ENCODE measurements at regions not wholly inside any gene's neighbourhood (a gene's known extent, or its start where the extent isn't known, plus 50 kb on each side); places are given as distances from the start of the nearest gene placed in this dataset.
A peak's percentile ranks its signal among the peaks of the same experiment; 100 is the strongest.

DNA sequence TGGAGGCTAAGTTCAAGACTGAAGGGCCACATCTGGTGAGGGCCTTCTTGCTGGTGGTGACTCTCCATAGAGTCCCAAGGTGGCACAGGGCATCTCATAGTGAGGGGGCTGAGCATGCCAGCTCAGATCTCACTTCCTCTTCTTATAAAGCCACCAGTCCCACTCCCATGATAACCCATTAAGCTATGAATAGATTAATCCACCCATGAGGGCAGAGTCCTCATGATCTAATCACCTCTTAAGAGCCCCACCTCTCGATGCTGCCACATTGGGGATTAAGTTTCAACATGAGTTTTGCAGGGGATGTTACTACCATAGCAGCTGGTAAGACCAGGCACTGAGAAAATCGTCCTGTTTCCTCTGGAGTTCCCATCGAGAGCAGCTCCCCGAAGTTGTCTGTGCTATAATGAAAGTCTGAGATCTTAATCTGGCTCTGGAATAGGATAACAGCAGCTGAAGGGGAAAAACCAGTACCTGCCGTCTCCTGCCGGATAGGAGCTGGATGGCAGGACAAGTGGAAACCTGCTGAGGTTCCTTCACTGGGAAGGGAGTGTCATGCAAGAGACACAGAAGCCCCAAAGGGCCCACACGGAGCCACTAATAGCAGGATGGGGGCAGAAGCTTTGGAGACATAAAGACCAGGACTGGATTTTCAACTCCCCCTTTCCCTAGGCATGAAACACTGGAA, 79.5 kb upstream of the EPHB3 start:
- no peaks in the 10 kb centered on the region for H3K36me3 Mint-ChIP-seq (ENCODE audit: low read depth)
- no peak for DNase-seq (ENCODE audit: low spot score)
- no peak overlapping the region for H3K27ac Mint-ChIP-seq
- intact Hi-C loops (cut with micrococcal nuclease): no loop called here
- H3K4me1 Mint-ChIP-seq (ENCODE audit: low read depth): no peaks in the 10 kb centered on the region
- H3K27me3 Mint-ChIP-seq (ENCODE audit: low read depth): peaks cover 27% of the 10 kb centered on the region
- H3K4me3 Mint-ChIP-seq (ENCODE audit: low read depth): no peak overlapping the region
- no peaks in the 10 kb centered on the region for H3K9me3 Mint-ChIP-seq

DNA sequence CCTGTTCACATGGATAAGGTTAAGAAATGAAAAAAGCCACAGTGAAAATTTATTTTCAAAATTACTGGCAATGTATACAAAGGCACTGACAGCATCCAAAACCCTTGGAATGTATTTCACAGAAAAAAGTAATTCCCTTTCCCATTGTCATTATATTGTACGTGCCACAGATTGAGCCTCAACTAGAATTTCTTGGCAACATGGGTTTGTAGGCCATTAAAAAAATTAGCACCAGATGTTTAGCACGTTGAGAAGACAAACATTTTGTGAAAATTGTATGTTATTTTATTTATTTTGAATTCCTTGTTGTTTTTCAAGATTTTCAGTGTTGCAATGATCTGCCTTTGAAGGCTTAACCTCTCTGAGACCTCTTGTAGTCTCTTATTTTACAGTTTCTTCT, 76.3 kb upstream of the EPHB3 start:
- no peaks in the 10 kb centered on the region for H3K4me1 Mint-ChIP-seq (ENCODE audit: low read depth)
- DNase-seq (ENCODE audit: low spot score): no peak

DNA sequence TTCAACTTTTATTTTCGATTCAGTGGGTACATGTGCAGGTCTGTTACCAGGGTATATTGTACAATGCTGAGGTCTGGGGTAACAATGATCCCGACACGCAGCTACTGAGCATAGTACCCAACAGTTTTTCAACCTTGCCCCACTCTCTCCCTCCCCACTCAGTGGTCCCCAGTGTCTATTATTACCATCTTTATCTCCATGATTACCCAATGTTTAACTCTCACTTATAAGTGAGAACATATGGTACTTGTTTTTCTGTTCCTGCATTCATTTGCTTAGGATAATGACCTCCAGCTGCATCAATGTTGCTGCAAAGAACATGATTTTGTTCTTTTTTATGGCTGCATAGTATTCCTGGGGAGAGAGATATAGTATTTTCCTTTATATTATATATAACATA, 75.7 kb upstream of the EPHB3 start:
- Mint-ChIP-seq H3K4me3 (ENCODE audit: low read depth) (no peak overlapping the region), H3K36me3 (ENCODE audit: low read depth) (no peaks in the 10 kb centered on the region), H3K27me3 (ENCODE audit: low read depth) (peaks cover 38% of the 10 kb centered on the region), H3K27ac (no peak overlapping the region), H3K9me3 (no peaks in the 10 kb centered on the region), H3K4me1 (ENCODE audit: low read depth) (no peaks in the 10 kb centered on the region)
- intact Hi-C loops (cut with micrococcal nuclease): no loop called here
- no peak for DNase-seq (ENCODE audit: low spot score)

More for the DNA sequence above, 76.3 kb upstream of the EPHB3 start:
- no peak overlapping the region for H3K4me3 Mint-ChIP-seq (ENCODE audit: low read depth)
- no peaks in the 10 kb centered on the region for H3K36me3 Mint-ChIP-seq (ENCODE audit: low read depth)
- peaks cover 36% of the 10 kb centered on the region for H3K27me3 Mint-ChIP-seq (ENCODE audit: low read depth)
- H3K27ac Mint-ChIP-seq: no peak overlapping the region
- intact Hi-C loops (cut with micrococcal nuclease): no loop called here
- H3K9me3 Mint-ChIP-seq: no peaks in the 10 kb centered on the region

DNA sequence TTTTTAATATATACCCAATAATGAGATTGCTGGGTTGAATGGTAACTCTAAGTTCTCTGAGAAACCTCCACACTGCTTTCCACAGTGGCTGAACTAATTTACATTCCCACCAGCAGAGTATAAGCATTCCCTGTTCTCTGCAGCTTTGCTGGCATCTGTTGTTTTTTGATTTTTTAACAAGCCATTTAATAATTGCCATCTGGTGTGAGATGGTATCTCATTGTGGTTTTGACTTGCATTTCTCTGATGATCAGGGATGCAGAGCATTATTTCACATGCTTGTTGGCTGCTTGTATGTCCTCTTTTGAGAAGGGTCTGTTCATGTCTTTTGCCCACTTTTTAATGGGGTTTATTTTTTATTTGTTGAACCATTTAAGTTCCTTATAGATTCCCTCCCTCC, 75.0 kb upstream of the EPHB3 start:
- DNase-seq (ENCODE audit: low spot score): no peak
- peaks cover 38% of the 10 kb centered on the region for H3K27me3 Mint-ChIP-seq (ENCODE audit: low read depth)
- H3K27ac Mint-ChIP-seq: no peak overlapping the region
- H3K9me3 Mint-ChIP-seq: no peaks in the 10 kb centered on the region
- H3K4me1 Mint-ChIP-seq (ENCODE audit: low read depth): no peaks in the 10 kb centered on the region
- H3K36me3 Mint-ChIP-seq (ENCODE audit: low read depth): no peaks in the 10 kb centered on the region
- intact Hi-C loops (cut with micrococcal nuclease): no loop called here
- no peak overlapping the region for H3K4me3 Mint-ChIP-seq (ENCODE audit: low read depth)

DNA sequence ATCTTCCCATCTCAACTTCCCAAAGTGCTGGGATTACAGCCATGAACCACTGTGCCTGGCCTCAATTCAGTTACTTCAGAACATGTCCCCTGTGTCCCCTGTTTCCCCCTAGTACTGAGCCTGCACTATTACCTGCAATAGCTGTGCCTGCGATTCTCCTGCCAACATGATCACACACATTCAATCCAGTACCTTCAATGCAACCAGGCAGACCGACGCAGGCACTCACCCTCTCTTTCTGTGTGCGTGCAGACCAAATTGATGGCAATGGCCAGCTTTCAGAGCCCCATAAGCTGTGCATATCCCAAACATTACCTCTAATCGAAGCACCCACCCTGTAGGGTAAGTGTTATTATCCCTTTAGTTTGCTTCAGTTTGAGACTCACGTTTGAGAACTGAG, 73.0 kb upstream of the EPHB3 start:
- peaks cover 4% of the 10 kb centered on the region for H3K4me1 Mint-ChIP-seq (ENCODE audit: low read depth)
- intact Hi-C loops (cut with micrococcal nuclease): no loop called here
- H3K9me3 Mint-ChIP-seq: no peaks in the 10 kb centered on the region
- H3K27me3 Mint-ChIP-seq (ENCODE audit: low read depth): peaks cover 52% of the 10 kb centered on the region
- H3K27ac Mint-ChIP-seq: no peak overlapping the region
- H3K4me3 Mint-ChIP-seq (ENCODE audit: low read depth): no peak overlapping the region
- DNase-seq (ENCODE audit: low spot score): no peak
- H3K36me3 Mint-ChIP-seq (ENCODE audit: low read depth): no peaks in the 10 kb centered on the region

DNA sequence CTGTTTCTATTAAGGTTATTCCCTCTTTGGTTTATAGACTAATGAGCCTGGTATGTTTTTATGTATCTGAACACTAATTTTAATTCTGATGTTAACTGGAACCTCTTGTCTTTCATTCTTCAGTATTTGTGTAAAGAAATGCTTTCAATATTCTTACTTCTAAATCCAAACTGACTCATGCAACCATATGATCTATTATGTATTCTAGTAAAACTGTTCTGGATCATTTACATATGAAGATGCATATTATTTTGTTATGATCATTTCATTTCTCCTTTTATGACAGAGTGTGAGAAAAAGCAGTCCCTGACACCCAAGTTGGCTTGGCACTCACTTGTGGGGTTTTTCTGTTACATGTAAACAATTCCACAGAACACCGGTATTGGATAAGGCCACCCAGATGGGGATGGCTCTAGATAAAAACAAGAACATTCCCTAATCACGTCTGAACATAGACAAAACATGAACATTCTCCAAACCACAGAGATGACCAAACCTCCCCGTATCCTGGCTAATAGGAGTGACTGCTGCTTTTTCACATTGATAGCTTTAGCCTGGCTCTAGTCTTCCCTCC, 72.2 kb upstream of the EPHB3 start:
- no peaks in the 10 kb centered on the region for H3K9me3 Mint-ChIP-seq
- no peak overlapping the region for H3K4me3 Mint-ChIP-seq (ENCODE audit: low read depth)
- intact Hi-C loops (cut with micrococcal nuclease): no loop called here
- H3K27me3 Mint-ChIP-seq (ENCODE audit: low read depth): peaks cover 59% of the 10 kb centered on the region
- DNase-seq (ENCODE audit: low spot score): no peak
- no peaks in the 10 kb centered on the region for H3K36me3 Mint-ChIP-seq (ENCODE audit: low read depth)
- no peak overlapping the region for H3K27ac Mint-ChIP-seq
- H3K4me1 Mint-ChIP-seq (ENCODE audit: low read depth): peaks cover 4% of the 10 kb centered on the region

DNA sequence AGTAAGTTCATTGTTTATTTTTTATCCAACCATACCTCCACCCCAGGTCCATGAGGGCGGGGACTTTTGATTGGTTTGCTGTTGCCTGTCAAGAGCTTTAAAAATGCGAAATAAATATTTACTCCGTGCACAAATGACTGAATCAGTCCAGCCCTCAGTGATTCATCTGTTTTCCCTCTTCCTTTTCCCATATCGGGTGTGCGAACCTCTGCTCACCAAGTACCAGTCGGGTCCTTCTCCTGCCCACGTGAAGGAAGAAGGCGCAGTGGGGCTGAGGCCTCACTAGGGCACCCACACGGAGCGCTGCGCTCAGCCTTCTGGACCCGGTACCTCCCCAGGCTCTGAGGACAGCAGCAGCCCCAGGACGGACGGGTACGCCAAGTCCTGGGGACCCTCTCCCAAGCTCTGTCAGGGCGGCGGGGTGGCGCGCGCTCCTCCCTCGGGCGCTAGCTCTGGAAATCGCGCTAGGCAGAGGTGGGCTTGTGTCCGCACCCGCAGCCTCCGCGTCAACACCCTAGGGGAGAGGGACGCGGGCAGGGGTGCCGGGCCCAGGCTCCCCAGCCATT, 70.5 kb upstream of the EPHB3 start:
- Mint-ChIP-seq H3K4me1 (ENCODE audit: low read depth) (peaks cover 4% of the 10 kb centered on the region), H3K27me3 (ENCODE audit: low read depth) (peaks cover 58% of the 10 kb centered on the region), H3K4me3 (ENCODE audit: low read depth) (no peak overlapping the region), H3K27ac (no peak overlapping the region), H3K36me3 (ENCODE audit: low read depth) (no peaks in the 10 kb centered on the region), H3K9me3 (no peaks in the 10 kb centered on the region)
- intact Hi-C loops (cut with micrococcal nuclease): no loop called here
- no peak for DNase-seq (ENCODE audit: low spot score)

DNA sequence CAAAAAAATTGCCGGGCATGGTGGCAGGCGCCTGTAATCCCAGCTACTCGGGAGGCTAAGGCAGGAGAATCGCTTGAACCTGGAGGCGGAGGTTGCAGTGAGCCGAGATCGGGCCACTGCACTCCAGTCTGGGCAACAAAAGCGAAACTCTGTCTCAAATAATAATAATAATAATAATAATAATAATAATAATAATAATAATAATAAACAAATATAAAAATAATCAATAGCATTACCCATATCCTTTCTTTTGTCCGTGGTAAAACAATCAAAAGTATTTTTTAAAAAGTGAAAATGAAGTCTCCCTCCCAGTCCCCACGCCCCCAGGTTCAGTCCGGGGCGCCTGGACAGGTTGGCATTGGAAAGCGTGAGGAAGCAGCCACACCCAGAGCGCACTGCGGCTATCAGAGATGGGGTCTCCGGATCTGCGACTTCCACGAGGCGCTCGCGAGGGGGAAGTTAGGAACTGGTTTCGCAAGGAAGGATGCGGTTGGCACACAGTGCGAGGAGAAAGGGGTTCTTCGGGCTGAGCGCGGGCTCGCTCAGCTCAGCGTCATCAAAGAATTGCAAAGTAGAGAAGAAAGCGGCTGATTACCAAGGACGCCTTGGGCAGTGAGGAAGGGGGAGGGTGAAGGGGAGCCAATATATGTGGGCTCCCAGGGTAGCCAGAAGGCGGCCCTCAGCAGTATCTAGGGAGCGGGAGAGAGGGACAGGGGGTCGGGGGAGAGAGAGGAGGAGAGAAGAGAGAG, 69.5 kb upstream of the EPHB3 start:
- Mint-ChIP-seq H3K4me3 (ENCODE audit: low read depth) (peak overlapping the region; percentile 46), H3K27ac (no peak overlapping the region), H3K9me3 (no peaks in the 10 kb centered on the region), H3K27me3 (ENCODE audit: low read depth) (peaks cover 57% of the 10 kb centered on the region), H3K36me3 (ENCODE audit: low read depth) (no peaks in the 10 kb centered on the region), H3K4me1 (ENCODE audit: low read depth) (peaks cover 4% of the 10 kb centered on the region)
- DNase-seq (ENCODE audit: low spot score): no peak
- intact Hi-C loops (cut with micrococcal nuclease): no loop called here

DNA sequence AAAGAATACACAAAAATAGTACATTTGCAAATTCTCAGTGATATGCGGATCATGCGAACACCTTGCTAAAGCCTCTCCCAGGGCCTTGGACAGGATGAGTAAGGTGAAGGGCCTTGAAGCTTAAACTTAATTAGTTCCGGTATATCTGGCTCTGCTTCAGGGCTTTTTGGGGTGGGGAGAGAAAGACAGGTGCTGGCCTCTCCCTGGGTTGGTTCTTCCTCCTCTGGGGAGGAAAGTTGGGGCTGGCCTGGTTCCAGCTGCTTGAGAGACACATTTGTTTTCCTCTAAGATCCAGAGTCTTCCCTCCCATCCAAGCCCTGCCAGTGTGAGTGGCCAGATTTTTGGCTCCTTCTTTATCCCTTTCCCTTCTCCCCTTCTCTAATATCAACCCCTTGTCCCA, 64.7 kb upstream of the EPHB3 start:
- H3K27me3 Mint-ChIP-seq (ENCODE audit: low read depth): peaks cover 41% of the 10 kb centered on the region
- H3K4me3 Mint-ChIP-seq (ENCODE audit: low read depth): no peak overlapping the region
- H3K9me3 Mint-ChIP-seq: no peaks in the 10 kb centered on the region
- intact Hi-C loops (cut with micrococcal nuclease): no loop called here
- H3K27ac Mint-ChIP-seq: no peak overlapping the region
- H3K4me1 Mint-ChIP-seq (ENCODE audit: low read depth): peaks cover 4% of the 10 kb centered on the region
- DNase-seq (ENCODE audit: low spot score): no peak
- no peaks in the 10 kb centered on the region for H3K36me3 Mint-ChIP-seq (ENCODE audit: low read depth)

DNA sequence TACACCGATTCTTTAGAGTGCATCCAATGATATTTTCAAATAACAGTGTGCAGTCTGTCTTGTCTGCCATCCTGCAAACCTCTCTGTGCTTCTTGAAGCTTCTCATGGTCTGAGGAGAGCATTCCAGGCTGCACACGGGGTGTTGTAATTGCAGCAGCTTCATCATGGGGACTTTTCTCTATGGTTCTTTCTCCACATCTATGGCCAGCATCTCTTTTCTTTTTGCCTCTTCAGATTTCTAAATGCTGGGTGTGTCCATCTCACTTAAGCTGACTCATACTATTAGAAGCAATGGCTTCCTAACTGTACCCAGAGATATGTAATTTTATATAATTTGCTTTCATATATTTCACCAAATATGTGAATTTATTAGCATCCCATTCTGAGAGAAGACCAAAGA, 63.8 kb upstream of the EPHB3 start:
- Mint-ChIP-seq H3K9me3 (peaks cover 3% of the 10 kb centered on the region), H3K4me1 (ENCODE audit: low read depth) (no peaks in the 10 kb centered on the region), H3K4me3 (ENCODE audit: low read depth) (no peak overlapping the region), H3K36me3 (ENCODE audit: low read depth) (no peaks in the 10 kb centered on the region), H3K27me3 (ENCODE audit: low read depth) (peaks cover 39% of the 10 kb centered on the region), H3K27ac (no peak overlapping the region)
- intact Hi-C loops (cut with micrococcal nuclease): no loop called here
- DNase-seq (ENCODE audit: low spot score): no peak

DNA sequence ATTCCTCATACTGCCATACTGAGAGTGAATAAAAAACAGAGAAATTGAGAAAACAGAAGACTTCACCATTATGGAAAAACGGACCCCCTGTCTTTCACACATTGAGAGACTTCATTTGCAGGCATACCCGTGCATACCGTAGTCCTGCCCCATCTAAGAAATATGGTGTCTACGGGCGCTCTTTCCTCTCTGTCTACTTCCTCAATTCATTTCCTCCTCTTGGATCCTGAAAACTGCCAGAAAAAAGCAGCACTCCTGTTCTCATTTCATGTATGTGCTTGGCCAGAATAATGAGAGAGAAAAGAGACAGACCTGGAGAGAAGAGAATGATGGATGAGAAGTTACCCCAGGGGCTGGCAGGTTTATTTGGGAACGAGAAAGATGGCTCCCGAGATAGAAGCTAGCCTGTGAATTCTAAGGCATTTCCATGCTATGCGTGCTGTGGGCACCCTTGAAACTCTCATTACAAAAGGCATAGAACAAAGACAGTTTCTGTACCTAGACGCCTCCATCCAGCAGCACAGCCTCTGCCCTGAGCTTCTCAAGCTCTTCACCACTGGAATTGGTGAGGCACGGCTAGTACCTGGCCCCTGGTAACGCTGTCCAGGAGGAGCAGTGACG, 62.5 kb upstream of the EPHB3 start:
- H3K36me3 Mint-ChIP-seq (ENCODE audit: low read depth): no peaks in the 10 kb centered on the region
- H3K27me3 Mint-ChIP-seq (ENCODE audit: low read depth): peaks cover 26% of the 10 kb centered on the region
- H3K4me3 Mint-ChIP-seq (ENCODE audit: low read depth): no peak overlapping the region
- no peak for DNase-seq (ENCODE audit: low spot score)
- no peaks in the 10 kb centered on the region for H3K4me1 Mint-ChIP-seq (ENCODE audit: low read depth)
- H3K27ac Mint-ChIP-seq: no peak overlapping the region
- peaks cover 3% of the 10 kb centered on the region for H3K9me3 Mint-ChIP-seq
- intact Hi-C loops (cut with micrococcal nuclease): no loop called here

DNA sequence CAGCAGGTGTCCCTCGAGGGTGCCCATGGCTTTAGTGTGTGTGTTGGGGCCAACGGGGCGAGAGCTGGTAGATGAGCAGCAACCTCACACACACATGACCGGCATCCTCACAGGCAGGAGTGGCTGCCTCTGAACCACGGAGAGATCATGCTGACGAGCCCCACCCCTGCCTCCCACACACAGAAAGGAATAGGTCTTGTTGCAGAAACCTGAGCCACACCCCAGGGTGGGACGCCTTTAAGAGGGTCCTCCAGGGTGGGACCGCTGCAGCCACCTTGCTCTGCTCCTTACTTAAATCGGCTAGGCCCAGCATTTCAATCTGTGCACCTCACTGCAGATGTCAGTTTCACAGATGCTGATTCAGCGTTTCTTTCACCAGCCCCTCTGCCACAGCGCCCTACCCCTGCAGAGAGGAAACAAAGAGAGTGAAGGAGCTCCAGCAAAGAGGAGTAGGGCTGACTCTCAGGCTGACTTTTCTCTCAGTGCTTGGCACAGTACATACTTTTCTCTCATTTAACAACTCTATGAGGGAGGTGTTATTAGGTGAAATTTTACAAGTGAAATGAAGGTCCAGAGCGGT, 61.2 kb upstream of the EPHB3 start:
- Mint-ChIP-seq H3K4me1 (ENCODE audit: low read depth) (no peaks in the 10 kb centered on the region), H3K27me3 (ENCODE audit: low read depth) (peaks cover 24% of the 10 kb centered on the region), H3K27ac (no peak overlapping the region), H3K36me3 (ENCODE audit: low read depth) (no peaks in the 10 kb centered on the region), H3K4me3 (ENCODE audit: low read depth) (no peak overlapping the region), H3K9me3 (peaks cover 3% of the 10 kb centered on the region)
- intact Hi-C loops (cut with micrococcal nuclease): no loop called here
- no peak for DNase-seq (ENCODE audit: low spot score)
